RWPE1 (cell line): ENCODE measurements at regions not wholly inside any gene's neighbourhood (a gene's known extent, or its start where the extent isn't known, plus 50 kb on each side); places are given as distances from the start of the nearest gene placed in this dataset.

Experiments used
- CTCF ChIA-PET: fragments of 350-600 bp; sonication (Branson Sonifier 250); formaldehyde crosslinking; extraction: SDS; loops from one replicate; lab custom pipeline; 2021; lab: Yijun Ruan, JAX
- POLR2A ChIA-PET: fragments of 400-600 bp; formaldehyde crosslinking; extraction: SDS; loops from one replicate; lab custom pipeline; 2020; ENCODE audit warnings: antibody characterized with exemption; ENCODE audit not compliant: low non-redundant PET; lab: Yijun Ruan, JAX
- DNase-seq: peaks from one replicate; pipeline ENCODE4 v3.0.0; 2012; ENCODE audit warnings: low spot score
- H3K27ac ChIP-seq: fragments of 450-650 bp; 2 replicates; pipeline ENCODE4 v1.5.1; 2017
- CTCF ChIP-seq: fragments of 450-650 bp; conservative IDR thresholded peaks from 2 replicates; pipeline ENCODE4 v1.5.1; 2017; ENCODE audit warnings: low read depth, mild to moderate bottlenecking

- CTCF ChIA-PET: interaction anchor here (0.5 kb wide), 1 partner anchor 312 kb away, joined by 5 read pairs; no protein-coding TSS in a partner anchor
- POLR2A ChIA-PET: no interaction called here
- peak; percentile 30 for DNase-seq
- H3K27ac ChIP-seq: no peak overlapping the region
- no peak for TF ChIP-seq CTCF
Measured at GRCh38 chr12:84738481-84738972, 174.1 kb downstream of the SLC6A15 start.

GRCh38 chr12:84732828-84733340 lies 179.7 kb downstream of the SLC6A15 start:
- no peak for TF ChIP-seq CTCF

GRCh38 chr12:84730561-84731162 lies 181.9 kb downstream of the SLC6A15 start:
- ChIA-PET POLR2A (no interaction called here), CTCF (no interaction called here)
- TF ChIP-seq CTCF: no peak
- DNase-seq: no peak
- no peak overlapping the region for H3K27ac ChIP-seq

More at GRCh38 chr12:84732828-84733340, 179.7 kb downstream of the SLC6A15 start:
- no peak overlapping the region for H3K27ac ChIP-seq
- no peak for DNase-seq
- CTCF ChIA-PET: interaction anchor here (0.7 kb wide), 1 partner anchor 314 kb away, joined by 3 read pairs; no protein-coding TSS in a partner anchor
- POLR2A ChIA-PET: no interaction called here

GRCh38 chr12:84727961-84728360 lies 184.6 kb downstream of the SLC6A15 start:
- CTCF ChIA-PET: interaction anchor here (0.6 kb wide), 1 partner anchor 19 kb away, joined by 3 read pairs; no protein-coding TSS in a partner anchor
- no peak overlapping the region for H3K27ac ChIP-seq
- no peak for TF ChIP-seq CTCF
- POLR2A ChIA-PET: no interaction called here
- peak; percentile 15 for DNase-seq

- POLR2A ChIA-PET: no interaction called here
Measured at GRCh38 chr12:84726780-84727179, 185.8 kb downstream of the SLC6A15 start.

GRCh38 chr12:84723988-84724387 lies 188.6 kb downstream of the SLC6A15 start:
- no peak overlapping the region for H3K27ac ChIP-seq
- CTCF ChIA-PET: interaction anchor here (0.6 kb wide), 1 partner anchor 28 kb away, joined by 4 read pairs; no protein-coding TSS in a partner anchor
- TF ChIP-seq CTCF: no peak
- no peak for DNase-seq
- POLR2A ChIA-PET: no interaction called here

More at GRCh38 chr12:84726780-84727179, 185.8 kb downstream of the SLC6A15 start:
- DNase-seq: no peak
- TF ChIP-seq CTCF: no peak
- CTCF ChIA-PET: no interaction called here
- H3K27ac ChIP-seq: no peak overlapping the region
